Thyroid gland (tissue), 4 donors: ENCODE measurements at regions not wholly inside any gene's neighbourhood (a gene's known extent, or its start where the extent isn't known, plus 50 kb on each side); places are given as distances from the start of the nearest gene placed in this dataset.

Experiments used
- DNase-seq, 2 donors: peaks; one replicate each; pipeline ENCODE4 v3.0.0-alpha.2; 2019
- H3K27ac ChIP-seq, 3 donors: fragments of 200-600 bp; sonication (generic); 1 replicate in 2 of 3; 2 replicates in 1 of 3; pipeline ENCODE4 v1.5.1; 2016 to 2019; ENCODE audit warnings: mild to moderate bottlenecking in 1 of 3, moderate library complexity in 1 of 3
- H3K27me3 ChIP-seq: fragments of 200-600 bp; sonication (generic); one replicate; pipeline ENCODE4 v1.5.1; 2019
- H3K36me3 ChIP-seq, 2 donors: fragments of 200-600 bp; sonication (generic); one replicate each; pipeline ENCODE4 v1.5.1; 2016 to 2019
- H3K4me1 ChIP-seq, 2 donors: fragments of 200-600 bp; sonication (generic); one replicate each; pipeline ENCODE4 v1.5.1; 2017 to 2019
- H3K4me3 ChIP-seq, 3 donors: fragments of 200-600 bp; sonication (generic); replicated peaks in 1 of 3; 1 replicate in 2 of 3; 2 replicates in 1 of 3; pipeline ENCODE4 v1.5.1; 2016; ENCODE audit warnings: mild to moderate bottlenecking in 1 of 3
- H3K9me3 ChIP-seq: fragments of 200-600 bp; sonication (generic); one replicate; pipeline ENCODE4 v1.5.1; 2017
- POLR2A ChIP-seq, 2 donors: fragments of 450-650 bp; IDR thresholded peaks; one replicate each; pipeline ENCODE4 v1.6.1; 2017; ENCODE audit warnings: antibody characterized with exemption in 2 of 2, mild to moderate bottlenecking in 2 of 2, moderate library complexity in 1 of 2
- WGBS, 2 donors: methylation state at CpG; one replicate each; pipeline ENCODE4 v1.1.5; 2017; 5-methylcytosine and 5-hydroxymethylcytosine counted together
- intact Hi-C: fragments of 100-400 bp; cut with DNase I; formaldehyde crosslinking; loops from one replicate; pipeline ENCODE4 v1.15.1; 2023
- TF ChIP-seq, protein P1 (sequence below), 6 experiments: fragments of 200-600 bp in 3 of 6; fragments of 450-650 bp in 3 of 6; sonication (generic) in 3 of 6; IDR thresholded peaks; one replicate each; pipeline ENCODE4 v1.5.1; 2016 to 2019; ENCODE audit warnings: antibody characterized with exemption in 6 of 6, mild to moderate bottlenecking in 2 of 6, inconsistent platforms in 1 of 6, moderate library complexity in 1 of 6

DNA sequence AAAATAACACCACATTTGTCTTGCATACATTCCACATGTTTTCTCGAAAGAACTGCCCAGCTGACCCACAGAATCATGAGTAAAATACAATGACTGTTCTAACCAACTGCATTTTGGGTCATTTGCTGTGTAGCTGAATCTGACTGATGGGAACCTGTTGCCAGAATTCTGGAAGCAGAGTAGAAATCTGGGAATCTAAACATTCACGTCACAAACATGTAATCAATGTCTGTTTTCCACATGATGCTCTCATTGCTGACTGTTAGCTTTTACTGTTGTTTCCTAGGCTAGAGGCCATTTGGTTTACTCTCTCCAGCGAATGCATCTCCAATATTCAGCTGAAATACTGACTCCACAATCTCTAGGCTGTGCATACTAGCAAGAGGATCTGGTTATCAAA is 710.1 kb downstream of the KCNJ2 start:
- Histone ChIP-seq H3K4me1 (peaks cover 0 to 9% of the 10 kb centered on the region in 2 donors), H3K27ac (no peak overlapping the region), H3K4me3 (no peak overlapping the region), H3K36me3 (no peaks in the 10 kb centered on the region), H3K27me3 (no peaks in the 10 kb centered on the region), H3K9me3 (no peaks in the 10 kb centered on the region)
- 91 to 93% methylated on average over 3 of the region's 3 CpGs for WGBS, 2 donors
- TF ChIP-seq, protein P1, sequence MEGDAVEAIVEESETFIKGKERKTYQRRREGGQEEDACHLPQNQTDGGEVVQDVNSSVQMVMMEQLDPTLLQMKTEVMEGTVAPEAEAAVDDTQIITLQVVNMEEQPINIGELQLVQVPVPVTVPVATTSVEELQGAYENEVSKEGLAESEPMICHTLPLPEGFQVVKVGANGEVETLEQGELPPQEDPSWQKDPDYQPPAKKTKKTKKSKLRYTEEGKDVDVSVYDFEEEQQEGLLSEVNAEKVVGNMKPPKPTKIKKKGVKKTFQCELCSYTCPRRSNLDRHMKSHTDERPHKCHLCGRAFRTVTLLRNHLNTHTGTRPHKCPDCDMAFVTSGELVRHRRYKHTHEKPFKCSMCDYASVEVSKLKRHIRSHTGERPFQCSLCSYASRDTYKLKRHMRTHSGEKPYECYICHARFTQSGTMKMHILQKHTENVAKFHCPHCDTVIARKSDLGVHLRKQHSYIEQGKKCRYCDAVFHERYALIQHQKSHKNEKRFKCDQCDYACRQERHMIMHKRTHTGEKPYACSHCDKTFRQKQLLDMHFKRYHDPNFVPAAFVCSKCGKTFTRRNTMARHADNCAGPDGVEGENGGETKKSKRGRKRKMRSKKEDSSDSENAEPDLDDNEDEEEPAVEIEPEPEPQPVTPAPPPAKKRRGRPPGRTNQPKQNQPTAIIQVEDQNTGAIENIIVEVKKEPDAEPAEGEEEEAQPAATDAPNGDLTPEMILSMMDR (IDR thresholded peaks at IDR 0.05): no peak
- TF ChIP-seq POLR2A (IDR thresholded peaks at IDR 0.05): no peak
- no peak for DNase-seq
- intact Hi-C loops: no loop called here

DNA sequence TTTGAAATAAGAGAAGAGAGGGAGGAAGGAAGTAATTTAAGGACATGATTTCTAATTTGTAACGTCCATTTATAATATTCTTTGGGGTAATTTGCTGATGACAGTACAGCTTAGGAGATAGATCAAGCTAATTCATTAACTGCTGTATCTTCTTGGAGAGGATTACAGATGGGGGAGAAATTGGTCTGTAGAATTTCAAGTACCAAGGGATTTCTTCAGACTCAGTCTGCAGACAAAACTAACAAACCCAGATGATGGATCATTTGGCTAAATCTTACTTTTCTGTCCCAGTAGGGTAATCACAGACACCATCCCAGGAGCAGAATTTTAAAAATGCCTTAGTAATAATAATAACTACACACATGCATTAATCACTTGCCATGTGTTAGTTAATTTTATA is 711.8 kb downstream of the KCNJ2 start:
- Histone ChIP-seq H3K4me1 (peaks cover 0 to 9% of the 10 kb centered on the region in 2 donors), H3K9me3 (no peaks in the 10 kb centered on the region), H3K36me3 (no peaks in the 10 kb centered on the region), H3K4me3 (no peak overlapping the region), H3K27ac (no peak overlapping the region), H3K27me3 (no peaks in the 10 kb centered on the region)
- 43 to 44% methylated on average over 1 of the region's 1 CpG for WGBS, 2 donors
- intact Hi-C loops: no loop called here
- no peak for DNase-seq
- TF ChIP-seq, protein P1 (IDR thresholded peaks at IDR 0.05): no peak
- TF ChIP-seq POLR2A (IDR thresholded peaks at IDR 0.05): no peak

DNA sequence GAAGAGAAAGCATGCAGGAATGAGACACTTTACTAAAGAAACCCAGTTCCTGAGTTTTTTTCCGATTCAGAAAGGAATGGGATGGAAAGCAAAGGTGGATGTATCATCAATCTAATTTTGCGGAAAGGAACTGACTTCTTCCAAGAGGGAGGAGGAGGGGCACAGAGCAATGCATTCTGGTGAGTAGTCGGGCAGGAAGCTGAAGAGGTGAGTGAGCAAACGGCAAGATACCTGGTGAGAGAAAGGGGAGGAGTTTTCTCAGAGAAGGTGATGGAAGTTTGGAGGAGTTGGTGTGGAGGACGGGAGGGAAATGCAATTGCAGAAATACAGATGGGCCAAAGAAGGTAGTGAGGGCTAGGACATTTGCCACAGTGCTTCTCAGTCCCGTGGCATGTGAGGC is 713.2 kb downstream of the KCNJ2 start:
- Histone ChIP-seq H3K27ac (no peak overlapping the region), H3K36me3 (no peaks in the 10 kb centered on the region), H3K4me1 (peaks cover 0 to 1% of the 10 kb centered on the region in 2 donors), H3K4me3 (no peak overlapping the region), H3K27me3 (no peaks in the 10 kb centered on the region), H3K9me3 (no peaks in the 10 kb centered on the region)
- TF ChIP-seq, protein P1 (IDR thresholded peaks at IDR 0.05): no peak
- TF ChIP-seq POLR2A (IDR thresholded peaks at IDR 0.05): no peak
- no peak for DNase-seq
- 79 to 80% methylated on average over 6 of the region's 6 CpGs for WGBS, 2 donors
- intact Hi-C loops: no loop called here

DNA sequence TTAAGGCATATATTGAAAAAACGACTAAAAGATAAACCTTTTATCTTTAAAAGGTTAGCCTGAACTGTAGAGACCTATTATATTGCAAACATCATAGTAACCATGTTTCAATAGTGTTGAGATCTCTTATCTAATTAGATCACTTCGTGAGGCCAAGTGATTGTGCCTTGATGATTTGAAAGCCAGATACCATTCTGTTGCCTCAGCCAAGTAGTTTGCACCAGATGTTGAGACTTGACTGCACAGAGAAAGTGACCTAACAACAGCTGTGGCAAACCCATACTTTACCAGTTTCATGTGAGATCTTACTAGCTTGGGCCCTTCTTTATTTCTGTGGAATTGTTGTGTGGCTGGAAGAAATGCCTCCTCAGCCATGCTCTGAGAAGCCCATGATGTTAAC is 717.3 kb downstream of the KCNJ2 start:
- intact Hi-C loops: no loop called here

DNA sequence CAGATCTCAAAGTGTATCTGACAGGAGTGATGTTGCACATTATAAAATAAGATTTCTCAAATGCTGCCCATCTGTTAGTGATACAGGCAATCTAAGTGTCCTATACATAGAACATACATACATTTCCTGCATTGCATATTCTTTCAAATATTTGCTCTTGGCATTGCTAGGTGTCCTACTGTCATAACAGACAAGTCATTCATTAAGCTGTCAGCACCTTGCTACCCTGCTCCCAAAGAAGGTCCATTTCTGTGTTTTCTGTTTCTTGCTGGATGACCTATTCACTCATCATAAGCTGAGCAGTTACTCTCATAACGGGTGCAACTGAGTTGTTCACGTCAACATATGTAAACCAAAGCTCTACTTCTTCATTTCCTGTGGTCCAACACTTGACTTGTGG is 719.0 kb downstream of the KCNJ2 start:
- intact Hi-C loops: no loop called here
- H3K4me1 ChIP-seq: no peaks in the 10 kb centered on the region
- H3K9me3 ChIP-seq: no peaks in the 10 kb centered on the region
- H3K36me3 ChIP-seq: no peaks in the 10 kb centered on the region
- TF ChIP-seq, protein P1 (IDR thresholded peaks at IDR 0.05): no peak
- no peak for TF ChIP-seq POLR2A (IDR thresholded peaks at IDR 0.05)
- DNase-seq: no peak
- H3K27ac ChIP-seq: no peak overlapping the region
- no peaks in the 10 kb centered on the region for H3K27me3 ChIP-seq
- H3K4me3 ChIP-seq: no peak overlapping the region
- WGBS, 2 donors: 60 to 70% methylated on average over 2 of the region's 2 CpGs

More for the DNA sequence above, 717.3 kb downstream of the KCNJ2 start:
- H3K4me1 ChIP-seq: no peaks in the 10 kb centered on the region
- TF ChIP-seq, protein P1 (IDR thresholded peaks at IDR 0.05): no peak
- TF ChIP-seq POLR2A (IDR thresholded peaks at IDR 0.05): no peak
- no peak overlapping the region for H3K27ac ChIP-seq
- no peaks in the 10 kb centered on the region for H3K27me3 ChIP-seq
- WGBS, 2 donors: 73 to 74% methylated on average over 2 of the region's 2 CpGs
- no peaks in the 10 kb centered on the region for H3K36me3 ChIP-seq
- no peak for DNase-seq
- no peak overlapping the region for H3K4me3 ChIP-seq
- no peaks in the 10 kb centered on the region for H3K9me3 ChIP-seq
